ENCODE measurements at regions not wholly inside any gene's neighbourhood (a gene's known extent, or its start where the extent isn't known, plus 50 kb on each side); places are given as distances from the start of the nearest gene placed in this dataset.

- H3K36me3 Mint-ChIP-seq (ENCODE audit: insufficient read depth, unreplicated experiment): no peaks in the 10 kb centered on the region
- H3K9me3 Mint-ChIP-seq (ENCODE audit: unreplicated experiment): no peaks in the 10 kb centered on the region
- H3K27ac Mint-ChIP-seq (ENCODE audit: low read depth, unreplicated experiment): no peak overlapping the region
- no peak for TF ChIP-seq CTCF (IDR thresholded peaks at IDR 0.05; ENCODE audit: unreplicated experiment)
- ChIA-PET POLR2A (no interaction called here), CTCF (no interaction called here)
- intact Hi-C loops (cut with micrococcal nuclease): no loop called here
- no peak for DNase-seq (ENCODE audit: unreplicated experiment)
- no peaks in the 10 kb centered on the region for H3K27me3 Mint-ChIP-seq (ENCODE audit: insufficient read depth, unreplicated experiment)
- H3K4me1 Mint-ChIP-seq (ENCODE audit: insufficient read depth, unreplicated experiment): peaks cover 6% of the 10 kb centered on the region
- H3K4me3 Mint-ChIP-seq (ENCODE audit: unreplicated experiment): no peak overlapping the region
- BruUV-seq (replicated peaks): no TSS peak
Observed at GRCh38 chr6:109225946-109226345, 130.6 kb downstream of the CEP57L1 start.

- TF ChIP-seq CTCF (IDR thresholded peaks at IDR 0.05; ENCODE audit: unreplicated experiment): no peak
- Mint-ChIP-seq H3K36me3 (ENCODE audit: insufficient read depth, unreplicated experiment) (no peaks in the 10 kb centered on the region), H3K27ac (ENCODE audit: low read depth, unreplicated experiment) (no peak overlapping the region), H3K4me1 (ENCODE audit: insufficient read depth, unreplicated experiment) (peaks cover 5% of the 10 kb centered on the region), H3K27me3 (ENCODE audit: insufficient read depth, unreplicated experiment) (no peaks in the 10 kb centered on the region), H3K9me3 (ENCODE audit: unreplicated experiment) (no peaks in the 10 kb centered on the region), H3K4me3 (ENCODE audit: unreplicated experiment) (no peak overlapping the region)
- intact Hi-C loops (cut with micrococcal nuclease): no loop called here
- CTCF ChIA-PET: interaction anchor here (0.6 kb wide), 1 partner anchor 12 kb away, joined by 3 read pairs; no protein-coding TSS in a partner anchor
- no peak for DNase-seq (ENCODE audit: unreplicated experiment)
- POLR2A ChIA-PET: no interaction called here
- no TSS peak for BruUV-seq (replicated peaks)
Observed at GRCh38 chr6:109224994-109225393, 129.7 kb downstream of the CEP57L1 start.

- H3K27ac Mint-ChIP-seq (ENCODE audit: low read depth, unreplicated experiment): no peak overlapping the region
- DNase-seq (ENCODE audit: unreplicated experiment): no peak
- ChIA-PET POLR2A (no interaction called here), CTCF (no interaction called here)
- no TSS peak for BruUV-seq (replicated peaks)
- no peak overlapping the region for H3K4me3 Mint-ChIP-seq (ENCODE audit: unreplicated experiment)
- intact Hi-C loops (cut with micrococcal nuclease): no loop called here
- no peaks in the 10 kb centered on the region for H3K4me1 Mint-ChIP-seq (ENCODE audit: insufficient read depth, unreplicated experiment)
- TF ChIP-seq CTCF (IDR thresholded peaks at IDR 0.05; ENCODE audit: unreplicated experiment): no peak
- H3K9me3 Mint-ChIP-seq (ENCODE audit: unreplicated experiment): no peaks in the 10 kb centered on the region
- H3K36me3 Mint-ChIP-seq (ENCODE audit: insufficient read depth, unreplicated experiment): no peaks in the 10 kb centered on the region
- H3K27me3 Mint-ChIP-seq (ENCODE audit: insufficient read depth, unreplicated experiment): no peaks in the 10 kb centered on the region
Observed at GRCh38 chr6:109224107-109224875, 129.0 kb downstream of the CEP57L1 start.

- Mint-ChIP-seq H3K4me3 (ENCODE audit: unreplicated experiment) (no peak overlapping the region), H3K4me1 (ENCODE audit: insufficient read depth, unreplicated experiment) (no peaks in the 10 kb centered on the region), H3K9me3 (ENCODE audit: unreplicated experiment) (no peaks in the 10 kb centered on the region), H3K36me3 (ENCODE audit: insufficient read depth, unreplicated experiment) (no peaks in the 10 kb centered on the region), H3K27me3 (ENCODE audit: insufficient read depth, unreplicated experiment) (peaks cover 9% of the 10 kb centered on the region), H3K27ac (ENCODE audit: low read depth, unreplicated experiment) (no peak overlapping the region)
- no peak for TF ChIP-seq CTCF (IDR thresholded peaks at IDR 0.05; ENCODE audit: unreplicated experiment)
- DNase-seq (ENCODE audit: unreplicated experiment): no peak
- ChIA-PET CTCF (no interaction called here), POLR2A (no interaction called here)
- BruUV-seq (replicated peaks): no TSS peak
- intact Hi-C loops (cut with micrococcal nuclease): no loop called here
Observed at GRCh38 chr6:109222848-109223247, 127.5 kb downstream of the CEP57L1 start.
